Esophagus squamous epithelium (tissue), 5 donors: ENCODE measurements at regions not wholly inside any gene's neighbourhood (a gene's known extent, or its start where the extent isn't known, plus 50 kb on each side); places are given as distances from the start of the nearest gene placed in this dataset.

Experiments used
- DNase-seq: peaks from one replicate; lab custom pipeline; 2025; lab: John Stamatoyannopoulos, UW
- H3K27ac ChIP-seq, 4 donors: fragments of 200-600 bp; sonication (generic); one replicate each; pipeline ENCODE4 v1.5.1; 2016 to 2019; ENCODE audit warnings: mild to moderate bottlenecking in 1 of 4
- H3K27me3 ChIP-seq, 4 donors: fragments of 200-600 bp; sonication (generic); 1 replicate in 3 of 4; 2 replicates in 1 of 4; pipeline versions ENCODE4 v1.5.1 to v1.6.0; 2017 to 2021; ENCODE audit warnings: antibody characterized with exemption in 1 of 4
- H3K36me3 ChIP-seq, 3 donors: fragments of 200-600 bp; sonication (generic); one replicate each; pipeline ENCODE4 v1.5.1; 2016 to 2019
- H3K4me1 ChIP-seq, 3 donors: fragments of 200-600 bp; sonication (generic); one replicate each; pipeline ENCODE4 v1.5.1; 2017 to 2019
- H3K4me3 ChIP-seq, 4 donors: fragments of 200-600 bp; sonication (generic); 1 replicate in 3 of 4; 2 replicates in 1 of 4; pipeline ENCODE4 v1.5.1; 2016 to 2019; ENCODE audit warnings: mild to moderate bottlenecking in 2 of 4, moderate library complexity in 1 of 4
- H3K9me3 ChIP-seq, 3 donors: fragments of 200-600 bp; sonication (generic); one replicate each; pipeline ENCODE4 v1.5.1; 2016 to 2019
- CTCF ChIP-seq, 6 experiments: fragments of 450-650 bp in 4 of 6; fragments of 200-600 bp in 2 of 6; sonication (generic) in 2 of 6; IDR thresholded peaks; one replicate each; pipeline ENCODE4 v1.5.1; 2016 to 2019; ENCODE audit warnings: antibody characterized with exemption in 6 of 6, mild to moderate bottlenecking in 4 of 6, moderate library complexity in 4 of 6
- POLR2A ChIP-seq, 4 donors: fragments of 450-650 bp; IDR thresholded peaks; one replicate each; pipeline ENCODE4 v1.6.1; 2017; ENCODE audit warnings: antibody characterized with exemption in 4 of 4, mild to moderate bottlenecking in 4 of 4, moderate library complexity in 3 of 4
- WGBS, 2 donors: methylation state at CpG; one replicate each; pipeline ENCODE4 v1.1.5; 2018; 5-methylcytosine and 5-hydroxymethylcytosine counted together
- intact Hi-C: fragments of 100-400 bp; cut with DNase I; formaldehyde crosslinking; loops from one replicate; pipeline ENCODE4 v1.15.0; 2022
- donor health status: DM: yes; HTN: yes; CAD: no.

GRCh38 chr20:7147220-7147601, 379.7 kb downstream of the BMP2 start:
- no peak for DNase-seq
- no peaks in the 10 kb centered on the region for H3K36me3 ChIP-seq
- TF ChIP-seq CTCF (IDR thresholded peaks at IDR 0.05) (no peak), POLR2A (IDR thresholded peaks at IDR 0.05) (no peak)
- no peak overlapping the region for H3K27ac ChIP-seq
- no peaks in the 10 kb centered on the region for H3K4me1 ChIP-seq
- WGBS, 2 donors, result 39 to 41% methylated on average over 3 to 4 of the region's 4 CpGs
- no peak overlapping the region for H3K4me3 ChIP-seq
- intact Hi-C loops, result no loop called here
- H3K9me3 ChIP-seq, result no peaks in the 10 kb centered on the region
- no peaks in the 10 kb centered on the region for H3K27me3 ChIP-seq

- 26 to 57% methylated on average over 2 of the region's 2 CpGs for WGBS, 2 donors
These were observed 384.4 kb downstream of the BMP2 start for GRCh38 chr20:7151676-7152470.

DNA sequence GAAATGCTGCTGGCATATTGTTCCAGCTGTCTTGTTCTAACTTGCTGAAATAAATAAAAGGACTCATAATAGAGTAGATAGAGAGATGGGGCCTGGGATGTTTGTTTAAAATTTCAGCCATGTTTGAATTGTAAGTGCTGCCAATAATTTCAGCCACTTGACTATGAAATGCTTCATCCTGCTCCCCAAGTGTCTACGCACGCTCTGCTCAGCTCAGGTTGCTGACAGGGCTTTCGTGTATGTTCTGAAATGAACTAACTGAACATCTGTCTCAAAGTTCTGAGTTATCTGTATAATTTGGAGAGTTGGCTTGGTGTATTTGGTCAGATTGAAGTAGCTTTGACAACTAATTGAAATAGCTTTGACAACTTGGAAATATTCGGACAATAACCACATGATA, 387.8 kb downstream of the BMP2 start:
- no peaks in the 10 kb centered on the region for H3K4me1 ChIP-seq
- no peak for TF ChIP-seq POLR2A (IDR thresholded peaks at IDR 0.05)
- TF ChIP-seq CTCF (IDR thresholded peaks at IDR 0.05), result no peak
- H3K36me3 ChIP-seq, result no peaks in the 10 kb centered on the region
- intact Hi-C loops, result no loop called here
- WGBS, 2 donors, result 41 to 58% methylated on average over 4 of the region's 4 CpGs
- H3K27me3 ChIP-seq, result no peaks in the 10 kb centered on the region
- no peaks in the 10 kb centered on the region for H3K9me3 ChIP-seq
- H3K4me3 ChIP-seq, result no peak overlapping the region
- H3K27ac ChIP-seq, result no peak overlapping the region
- no peak for DNase-seq

More at GRCh38 chr20:7151676-7152470, 384.4 kb downstream of the BMP2 start:
- no peak overlapping the region for H3K4me3 ChIP-seq
- H3K9me3 ChIP-seq, result no peaks in the 10 kb centered on the region
- no peak overlapping the region for H3K27ac ChIP-seq
- TF ChIP-seq POLR2A (IDR thresholded peaks at IDR 0.05), result no peak
- no peak for TF ChIP-seq CTCF (IDR thresholded peaks at IDR 0.05)
- no peaks in the 10 kb centered on the region for H3K27me3 ChIP-seq
- intact Hi-C loops, result no loop called here
- DNase-seq, result no peak
- no peaks in the 10 kb centered on the region for H3K4me1 ChIP-seq
- H3K36me3 ChIP-seq, result no peaks in the 10 kb centered on the region

DNA sequence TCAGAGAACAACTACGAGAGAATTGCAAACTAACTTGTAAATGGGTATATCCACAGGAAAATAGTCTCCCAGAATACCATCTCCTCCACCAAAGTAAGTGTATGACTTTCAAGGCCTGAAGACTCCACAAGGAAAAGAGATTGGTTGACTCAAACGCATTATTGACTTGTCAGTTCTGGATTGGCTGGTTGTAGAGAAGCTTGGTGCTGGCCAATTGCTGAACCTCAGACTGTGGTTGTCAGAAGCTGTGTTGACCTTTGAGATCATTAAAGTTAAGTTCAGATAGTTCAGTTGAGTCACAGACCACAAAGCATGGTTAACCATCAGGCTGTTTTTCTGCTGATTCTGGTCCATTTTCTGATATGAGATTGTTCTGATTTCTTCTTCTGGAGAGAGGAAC, 388.3 kb downstream of the BMP2 start:
- intact Hi-C loops, result no loop called here
- no peaks in the 10 kb centered on the region for H3K36me3 ChIP-seq
- H3K9me3 ChIP-seq, result no peaks in the 10 kb centered on the region
- TF ChIP-seq CTCF (IDR thresholded peaks at IDR 0.05) (no peak), POLR2A (IDR thresholded peaks at IDR 0.05) (no peak)
- DNase-seq, result no peak
- no peaks in the 10 kb centered on the region for H3K27me3 ChIP-seq
- H3K4me3 ChIP-seq, result no peak overlapping the region
- no peak overlapping the region for H3K27ac ChIP-seq
- WGBS, 2 donors, result 83 to 90% methylated on average over 2 of the region's 2 CpGs
- no peaks in the 10 kb centered on the region for H3K4me1 ChIP-seq

- no peak overlapping the region for H3K4me3 ChIP-seq
- DNase-seq, result no peak
- no peaks in the 10 kb centered on the region for H3K9me3 ChIP-seq
- H3K27me3 ChIP-seq, result no peaks in the 10 kb centered on the region
- intact Hi-C loops, result no loop called here
- no peak overlapping the region for H3K27ac ChIP-seq
- no peak for TF ChIP-seq CTCF (IDR thresholded peaks at IDR 0.05)
- TF ChIP-seq POLR2A (IDR thresholded peaks at IDR 0.05), result no peak
- no peaks in the 10 kb centered on the region for H3K36me3 ChIP-seq
- no peaks in the 10 kb centered on the region for H3K4me1 ChIP-seq
These were observed 392.4 kb downstream of the BMP2 start for GRCh38 chr20:7159903-7160302.
